MM.1S (cell line): ENCODE measurements at regions not wholly inside any gene's neighbourhood (a gene's known extent, or its start where the extent isn't known, plus 50 kb on each side); places are given as distances from the start of the nearest gene placed in this dataset.

Experiments
- CTCF ChIP-seq: fragments of 300-600 bp; sonication (generic); IDR thresholded peaks from 2 replicates; pipeline ENCODE4 v1.5.1; 2016; ENCODE audit warnings: antibody characterized with exemption, low read length, mixed read lengths
- EZH2 ChIP-seq: fragments of 300-600 bp; sonication (generic); optimal IDR thresholded peaks from 2 replicates; pipeline ENCODE3; 2017; ENCODE audit warnings: low read depth, mild to moderate bottlenecking, antibody characterized with exemption, low read length, mixed read lengths
- EZH2phosphoT487 ChIP-seq: fragments of 300-600 bp; sonication (generic); IDR thresholded peaks from 2 replicates; pipeline ENCODE4 v1.6.1; 2018; ENCODE audit warnings: antibody characterized with exemption, low read length

DNA sequence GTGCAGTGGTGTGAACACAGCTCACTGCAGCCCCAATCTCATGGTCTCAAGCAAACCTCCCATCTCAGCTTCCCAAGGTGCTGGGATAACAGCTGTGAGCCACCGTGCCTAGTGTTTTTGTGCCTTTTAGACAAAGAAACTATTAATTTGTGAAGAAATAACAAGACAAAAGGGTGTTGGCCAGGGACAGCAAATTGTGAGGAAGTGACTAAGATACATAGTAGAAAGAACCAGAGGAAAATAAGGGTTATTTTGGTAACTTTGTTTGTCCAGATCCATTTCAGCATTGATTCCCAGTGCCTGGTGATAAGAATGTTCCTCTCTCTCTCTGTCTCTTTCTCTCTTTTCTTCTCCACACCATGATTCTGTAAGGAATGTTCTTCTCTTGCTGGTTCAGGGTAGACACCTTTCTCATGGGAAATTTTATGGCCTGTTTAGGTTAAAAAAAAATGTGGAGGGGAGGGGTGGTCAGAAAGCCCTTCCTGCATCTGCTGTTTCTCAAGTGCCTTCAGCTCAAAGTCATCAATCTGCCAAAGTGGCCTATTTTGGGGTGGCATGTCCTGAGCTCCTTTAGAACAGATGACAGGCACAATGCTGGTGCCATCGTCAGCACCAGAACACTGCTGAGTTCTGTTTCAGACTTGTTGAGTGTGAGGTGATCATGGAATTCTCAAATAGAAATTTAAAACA, 184.4 kb upstream of the EEA1 start:
- TF ChIP-seq EZH2, result no peak
- no peak for TF ChIP-seq EZH2phosphoT487
- no peak for TF ChIP-seq CTCF
